Thyroid gland (tissue), 4 donors: ENCODE measurements at regions not wholly inside any gene's neighbourhood (a gene's known extent, or its start where the extent isn't known, plus 50 kb on each side); places are given as distances from the start of the nearest gene placed in this dataset.

Source experiments
- POLR2A ChIP-seq, 2 donors: fragments of 450-650 bp; IDR thresholded peaks; one replicate each; pipeline ENCODE4 v1.6.1; 2017; ENCODE audit warnings: antibody characterized with exemption in 2 of 2, mild to moderate bottlenecking in 2 of 2, moderate library complexity in 1 of 2
- TF ChIP-seq, protein P1 (sequence below), 6 experiments: fragments of 200-600 bp in 3 of 6; fragments of 450-650 bp in 3 of 6; sonication (generic) in 3 of 6; IDR thresholded peaks; one replicate each; pipeline ENCODE4 v1.5.1; 2016 to 2019; ENCODE audit warnings: antibody characterized with exemption in 6 of 6, mild to moderate bottlenecking in 2 of 6, inconsistent platforms in 1 of 6, moderate library complexity in 1 of 6

GRCh38 chr20:11111191-11111590 lies 437.4 kb upstream of the JAG1 start:
- no peak for TF ChIP-seq POLR2A (IDR thresholded peaks at IDR 0.05)
- TF ChIP-seq, protein P1, sequence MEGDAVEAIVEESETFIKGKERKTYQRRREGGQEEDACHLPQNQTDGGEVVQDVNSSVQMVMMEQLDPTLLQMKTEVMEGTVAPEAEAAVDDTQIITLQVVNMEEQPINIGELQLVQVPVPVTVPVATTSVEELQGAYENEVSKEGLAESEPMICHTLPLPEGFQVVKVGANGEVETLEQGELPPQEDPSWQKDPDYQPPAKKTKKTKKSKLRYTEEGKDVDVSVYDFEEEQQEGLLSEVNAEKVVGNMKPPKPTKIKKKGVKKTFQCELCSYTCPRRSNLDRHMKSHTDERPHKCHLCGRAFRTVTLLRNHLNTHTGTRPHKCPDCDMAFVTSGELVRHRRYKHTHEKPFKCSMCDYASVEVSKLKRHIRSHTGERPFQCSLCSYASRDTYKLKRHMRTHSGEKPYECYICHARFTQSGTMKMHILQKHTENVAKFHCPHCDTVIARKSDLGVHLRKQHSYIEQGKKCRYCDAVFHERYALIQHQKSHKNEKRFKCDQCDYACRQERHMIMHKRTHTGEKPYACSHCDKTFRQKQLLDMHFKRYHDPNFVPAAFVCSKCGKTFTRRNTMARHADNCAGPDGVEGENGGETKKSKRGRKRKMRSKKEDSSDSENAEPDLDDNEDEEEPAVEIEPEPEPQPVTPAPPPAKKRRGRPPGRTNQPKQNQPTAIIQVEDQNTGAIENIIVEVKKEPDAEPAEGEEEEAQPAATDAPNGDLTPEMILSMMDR (IDR thresholded peaks at IDR 0.05), result no peak
